HepG2 (cell line): ENCODE measurements at regions not wholly inside any gene's neighbourhood (a gene's known extent, or its start where the extent isn't known, plus 50 kb on each side); places are given as distances from the start of the nearest gene placed in this dataset.

ENCODE experiments used
- DMAP1 ChIP-seq: IDR thresholded peaks from 2 replicates; pipeline ENCODE4 v1.6.1; 2016
- ERF ChIP-seq: IDR thresholded peaks from 2 replicates; pipeline ENCODE4 v1.6.1; 2018; ENCODE audit warnings: missing biosample characterization, missing genetic modification reagents
- FOSL1 ChIP-seq: sonication (generic); formaldehyde crosslinking; IDR thresholded peaks from 2 replicates; pipeline ENCODE4 v1.9.0; 2021; ENCODE audit warnings: missing genetic modification reagents, borderline replicate concordance
- HIVEP1 ChIP-seq: sonication (generic); formaldehyde crosslinking; IDR thresholded peaks from 2 replicates; pipeline ENCODE4 v1.4.0; 2020; ENCODE audit warnings: mild to moderate bottlenecking, missing genetic modification reagents
- JARID2 ChIP-seq: sonication (generic); formaldehyde crosslinking; IDR thresholded peaks from 2 replicates; pipeline ENCODE4 v1.8.1; 2023; ENCODE audit warnings: missing genetic modification reagents, inconsistent platforms; ENCODE audit not compliant: insufficient replicate concordance
- KAT8 ChIP-seq: IDR thresholded peaks from 2 replicates; pipeline ENCODE4 v1.6.1; 2016; ENCODE audit warnings: missing genetic modification reagents, missing compliant biosample characterization
- NCOR1 ChIP-seq: fragments of 200-600 bp; sonication (generic); IDR thresholded peaks from 2 replicates; pipeline ENCODE4 v1.7.0; 2017; ENCODE audit warnings: antibody characterized with exemption, low read length, borderline replicate concordance
- NONO ChIP-seq, 2 experiments: fragments of 450-650 bp in 1 of 2; sonication (generic) in 1 of 2; formaldehyde crosslinking in 1 of 2; IDR thresholded peaks in 1 of 2; conservative IDR thresholded peaks in 1 of 2; 2 replicates each; pipeline versions ENCODE4 v1.6.1 to v1.8.0; 2017 to 2022; ENCODE audit warnings: mild to moderate bottlenecking in 1 of 2, missing genetic modification reagents in 1 of 2, moderate library complexity in 1 of 2
- STAG1 ChIP-seq: sonication (generic); formaldehyde crosslinking; IDR thresholded peaks from 2 replicates; pipeline ENCODE4 v1.4.0; 2020; ENCODE audit warnings: missing genetic modification reagents
- TFAP4 ChIP-seq: sonication (generic); IDR thresholded peaks from 2 replicates; pipeline ENCODE4 v1.6.1; 2016; ENCODE audit warnings: low read depth, borderline replicate concordance
- THAP11 ChIP-seq: IDR thresholded peaks from 2 replicates; pipeline ENCODE4 v1.6.1; 2016; ENCODE audit warnings: missing biosample characterization, missing genetic modification reagents
- ZBTB10 ChIP-seq: sonication (generic); formaldehyde crosslinking; IDR thresholded peaks from 2 replicates; pipeline ENCODE4 v1.4.0; 2020; ENCODE audit warnings: missing genetic modification reagents, borderline replicate concordance
- ZBTB4 ChIP-seq: sonication (generic); formaldehyde crosslinking; IDR thresholded peaks from 2 replicates; pipeline ENCODE4 v1.4.0; 2020; ENCODE audit warnings: missing genetic modification reagents, mild to moderate bottlenecking, borderline replicate concordance
- ZNF12 ChIP-seq: sonication (generic); formaldehyde crosslinking; IDR thresholded peaks from 2 replicates; pipeline ENCODE4 v1.5.0; 2020; ENCODE audit warnings: missing genetic modification reagents
- ZNF260 ChIP-seq: sonication (generic); formaldehyde crosslinking; IDR thresholded peaks from 2 replicates; pipeline ENCODE4 v1.4.0; 2020; ENCODE audit warnings: missing genetic modification reagents, low read depth, mild to moderate bottlenecking, borderline replicate concordance
- ZNF563 ChIP-seq: sonication (generic); formaldehyde crosslinking; IDR thresholded peaks from 2 replicates; pipeline ENCODE4 v1.8.0; 2022; ENCODE audit warnings: mild to moderate bottlenecking, moderate library complexity, missing genetic modification reagents
- ZNF570 ChIP-seq: sonication (generic); formaldehyde crosslinking; IDR thresholded peaks from 2 replicates; pipeline ENCODE4 v1.4.0; 2020; ENCODE audit warnings: mild to moderate bottlenecking, missing genetic modification reagents, borderline replicate concordance
- ZNF773 ChIP-seq: sonication (generic); formaldehyde crosslinking; IDR thresholded peaks from 2 replicates; pipeline ENCODE4 v1.4.0; 2020; ENCODE audit warnings: missing genetic modification reagents, borderline replicate concordance
- ZNF775 ChIP-seq: sonication (generic); formaldehyde crosslinking; IDR thresholded peaks from 2 replicates; pipeline ENCODE4 v1.4.0; 2020; ENCODE audit warnings: missing genetic modification reagents, mild to moderate bottlenecking, moderate library complexity, borderline replicate concordance
- ZNF800 ChIP-seq: sonication (generic); formaldehyde crosslinking; IDR thresholded peaks from 2 replicates; pipeline ENCODE4 v1.4.0; 2020; ENCODE audit warnings: missing genetic modification reagents

- TF ChIP-seq ZNF800 (CRISPR knock-in tag) (no peak), DMAP1 (CRISPR knock-in tag) (peak; percentile 17; the same call in 1 of the 2 replicates), ZNF773 (no peak), ZBTB4 (CRISPR knock-in tag) (peak; percentile 80; the same call in 1 of the 2 replicates), ERF (CRISPR knock-in tag) (peak; percentile 75; the same call in 1 of the 2 replicates), ZNF570 (no peak), THAP11 (CRISPR knock-in tag) (peak; percentile 61; the same call in 1 of the 2 replicates), FOSL1 (CRISPR knock-in tag) (no peak), ZNF775 (CRISPR knock-in tag) (no peak), ZBTB10 (CRISPR knock-in tag) (no peak), ZNF260 (CRISPR knock-in tag) (no peak), HIVEP1 (peak; percentile 58; the same call in 1 of the 2 replicates), KAT8 (CRISPR knock-in tag) (peak; percentile 71; the same call in 1 of the 2 replicates), NCOR1 (peak; percentile 19; the same call in 1 of the 2 replicates), TFAP4 (peak; percentile 41; the same call in 1 of the 2 replicates), NONO (IDR thresholded peaks at IDR 0.05) (no peak), NONO (CRISPR knock-in tag; conservative IDR thresholded peaks at IDR 0.05) (peak; percentile 51), ZNF563 (0 out of 2 replicates have a peak, but pooled peaks have one; percentile 58), JARID2 (CRISPR knock-in tag) (no peak), STAG1 (peak; percentile 48), ZNF12 (peak; percentile 63; the same call in 1 of the 2 replicates)
These were observed 53.2 kb upstream of the CDON start (continued) for GRCh38 chr11:126115816-126116331.
